ENCODE measurements at regions not wholly inside any gene's neighbourhood (a gene's known extent, or its start where the extent isn't known, plus 50 kb on each side); places are given as distances from the start of the nearest gene placed in this dataset.
A peak's percentile ranks its signal among the peaks of the same experiment; 100 is the strongest.

GRCh38 chr18:76673281-76674185 is 148.8 kb upstream of the ZNF236 start:
- Histone ChIP-seq H3K9me3 (ENCODE audit: low read depth) (no peaks in the 10 kb centered on the region), H3K4me3 (no peak overlapping the region), H3K4me2 (ENCODE audit: unreplicated experiment) (no peak overlapping the region), H3K9me2 (ENCODE audit: insufficient read depth) (no peaks in the 10 kb centered on the region), H2AFZ (no peak overlapping the region), H3K4me1 (ENCODE audit: insufficient read depth) (no peaks in the 10 kb centered on the region), H3F3A (ENCODE audit: insufficient read depth) (no peaks in the 10 kb centered on the region), H3K27ac (no peak overlapping the region), H3K79me2 (ENCODE audit: insufficient read depth) (no peaks in the 10 kb centered on the region), H3K27me3 (replicated peaks; ENCODE audit: insufficient read depth) (peaks cover 25% of the 10 kb centered on the region), H3K36me3 (ENCODE audit: low read depth) (no peaks in the 10 kb centered on the region), H3K9ac (no peak overlapping the region), H4K20me1 (ENCODE audit: insufficient read depth) (no peaks in the 10 kb centered on the region)
- no peak for TF ChIP-seq EZH2phosphoT487 (IDR thresholded peaks at IDR 0.05; ENCODE audit: insufficient read depth, low read depth)
- TF ChIP-seq EZH2 (IDR thresholded peaks at IDR 0.05; ENCODE audit: insufficient read depth, poor library complexity, severe bottlenecking) = no peak
- in situ Hi-C loops (cut with MboI) = no loop called here
- 71 to 74% methylated on average over 21 of the region's 21 CpGs for WGBS, 2 experiments (ENCODE audit: low coverage in 1 of 2, low lambda C conversion rate in 2 of 2, missing lambda C conversion rate in 2 of 2)
- no peak for DNase-seq

GRCh38 chr18:76672627-76673026 is 149.7 kb upstream of the ZNF236 start:
- Histone ChIP-seq H3K27me3 (replicated peaks; ENCODE audit: insufficient read depth) (peaks cover 17% of the 10 kb centered on the region), H3K4me3 (no peak overlapping the region), H3F3A (ENCODE audit: insufficient read depth) (no peaks in the 10 kb centered on the region), H3K36me3 (ENCODE audit: low read depth) (no peaks in the 10 kb centered on the region), H3K9me2 (ENCODE audit: insufficient read depth) (no peaks in the 10 kb centered on the region), H2AFZ (no peak overlapping the region), H3K79me2 (ENCODE audit: insufficient read depth) (no peaks in the 10 kb centered on the region), H3K9me3 (ENCODE audit: low read depth) (no peaks in the 10 kb centered on the region), H3K4me1 (ENCODE audit: insufficient read depth) (no peaks in the 10 kb centered on the region), H3K4me2 (ENCODE audit: unreplicated experiment) (no peak overlapping the region), H3K9ac (no peak overlapping the region), H3K27ac (no peak overlapping the region), H4K20me1 (ENCODE audit: insufficient read depth) (no peaks in the 10 kb centered on the region)
- in situ Hi-C loops (cut with MboI) = no loop called here
- WGBS, 2 experiments (ENCODE audit: low coverage in 1 of 2, low lambda C conversion rate in 2 of 2, missing lambda C conversion rate in 2 of 2) = 81 to 89% methylated on average over 3 of the region's 3 CpGs
- TF ChIP-seq EZH2phosphoT487 (IDR thresholded peaks at IDR 0.05; ENCODE audit: insufficient read depth, low read depth) (no peak), EZH2 (IDR thresholded peaks at IDR 0.05; ENCODE audit: insufficient read depth, poor library complexity, severe bottlenecking) (no peak)
- DNase-seq = peak; percentile 55

- no peak overlapping the region for H3K4me3 ChIP-seq
- H3K27ac ChIP-seq = no peak overlapping the region
- no peak overlapping the region for H3K9ac ChIP-seq
- 4 to 5% methylated on average over 12 of the region's 12 CpGs for WGBS, 2 experiments (ENCODE audit: low coverage in 1 of 2, low lambda C conversion rate in 2 of 2, missing lambda C conversion rate in 2 of 2)
- H3K4me2 ChIP-seq (ENCODE audit: unreplicated experiment) = no peak overlapping the region
- no peaks in the 10 kb centered on the region for H3K4me1 ChIP-seq (ENCODE audit: insufficient read depth)
- no peaks in the 10 kb centered on the region for H3K36me3 ChIP-seq (ENCODE audit: low read depth)
- TF ChIP-seq EZH2phosphoT487 (IDR thresholded peaks at IDR 0.05; ENCODE audit: insufficient read depth, low read depth) (no peak), EZH2 (IDR thresholded peaks at IDR 0.05; ENCODE audit: insufficient read depth, poor library complexity, severe bottlenecking) (no peak)
- no peaks in the 10 kb centered on the region for H3F3A ChIP-seq (ENCODE audit: insufficient read depth)
- no peaks in the 10 kb centered on the region for H4K20me1 ChIP-seq (ENCODE audit: insufficient read depth)
- peak; percentile 26 for DNase-seq
- H3K27me3 ChIP-seq (replicated peaks; ENCODE audit: insufficient read depth) = peaks cover 7% of the 10 kb centered on the region; the same call in 1 of the 2 replicates
- no peaks in the 10 kb centered on the region for H3K9me3 ChIP-seq (ENCODE audit: low read depth)
- in situ Hi-C loops (cut with MboI) = no loop called here
- H2AFZ ChIP-seq = peak overlapping the region; percentile 57; the same call in 1 of the 2 replicates
- no peaks in the 10 kb centered on the region for H3K9me2 ChIP-seq (ENCODE audit: insufficient read depth)
- H3K79me2 ChIP-seq (ENCODE audit: insufficient read depth) = no peaks in the 10 kb centered on the region
Observed at GRCh38 chr18:76670564-76671288, 151.6 kb upstream of the ZNF236 start.

DNA sequence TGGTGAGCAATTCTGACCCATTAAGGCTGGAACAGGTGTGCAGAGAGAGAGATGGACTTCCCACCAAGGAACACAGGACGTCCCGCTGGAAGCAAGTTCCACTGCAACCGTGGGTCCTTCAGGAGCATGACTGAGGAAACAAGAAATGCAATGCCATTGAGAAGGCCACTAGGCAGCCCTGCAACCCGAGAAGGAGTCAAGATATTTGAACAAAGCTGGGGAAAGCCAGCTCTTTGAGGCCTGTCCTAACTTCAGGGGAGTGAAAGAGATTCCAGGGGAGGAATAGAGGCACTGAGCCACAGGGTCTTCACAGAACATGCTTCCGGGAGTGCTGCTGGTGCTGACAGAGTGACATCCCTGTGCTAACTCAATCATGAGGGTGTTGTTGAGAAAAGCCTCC is 153.8 kb upstream of the ZNF236 start:
- H4K20me1 ChIP-seq (ENCODE audit: insufficient read depth) = no peaks in the 10 kb centered on the region
- no peak overlapping the region for H2AFZ ChIP-seq

More for the DNA sequence above, 153.8 kb upstream of the ZNF236 start:
- Histone ChIP-seq H3K27me3 (replicated peaks; ENCODE audit: insufficient read depth) (0 out of 2 replicates have a peak, but pooled peaks cover 3% of the 10 kb centered on the region), H3K36me3 (ENCODE audit: low read depth) (no peaks in the 10 kb centered on the region), H3K4me3 (no peak overlapping the region), H3K4me2 (ENCODE audit: unreplicated experiment) (no peak overlapping the region), H3K9me3 (ENCODE audit: low read depth) (no peaks in the 10 kb centered on the region), H3K9ac (no peak overlapping the region), H3F3A (ENCODE audit: insufficient read depth) (no peaks in the 10 kb centered on the region), H3K27ac (no peak overlapping the region), H3K79me2 (ENCODE audit: insufficient read depth) (no peaks in the 10 kb centered on the region), H3K9me2 (ENCODE audit: insufficient read depth) (no peaks in the 10 kb centered on the region), H3K4me1 (ENCODE audit: insufficient read depth) (no peaks in the 10 kb centered on the region)
- in situ Hi-C loops (cut with MboI) = no loop called here
- TF ChIP-seq EZH2phosphoT487 (IDR thresholded peaks at IDR 0.05; ENCODE audit: insufficient read depth, low read depth) (no peak), EZH2 (IDR thresholded peaks at IDR 0.05; ENCODE audit: insufficient read depth, poor library complexity, severe bottlenecking) (no peak)
- no peak for DNase-seq
- WGBS, 2 experiments (ENCODE audit: low coverage in 1 of 2, low lambda C conversion rate in 2 of 2, missing lambda C conversion rate in 2 of 2) = 62 to 74% methylated on average over 5 of the region's 5 CpGs
